ENCODE measurements at regions not wholly inside any gene's neighbourhood (a gene's known extent, or its start where the extent isn't known, plus 50 kb on each side); places are given as distances from the start of the nearest gene placed in this dataset.

GRCh38 chr2:14125624-14126293, 506.8 kb upstream of the LRATD1 start (continued):
- TF ChIP-seq CHD7 (IDR thresholded peaks at IDR 0.05; ENCODE audit: insufficient replicate concordance, low read length) (no peak), EP300 (IDR thresholded peaks at IDR 0.05; ENCODE audit: borderline replicate concordance in 1 of 2, low read depth in 2 of 2, low read length in 2 of 2) (no peak), TAF1 (IDR thresholded peaks at IDR 0.05; ENCODE audit: low read depth, low read length) (no peak), CTCF (IDR thresholded peaks at IDR 0.05; ENCODE audit: control extremely low read depth in 1 of 3, insufficient read depth in 1 of 3, low read depth in 1 of 3, low read length in 3 of 3) (no peak), POLR2AphosphoS5 (IDR thresholded peaks at IDR 0.05; ENCODE audit: low read depth, low read length) (no peak), POLR2A (IDR thresholded peaks at IDR 0.05; ENCODE audit: control extremely low read depth in 1 of 2, low read depth in 2 of 2, low read length in 2 of 2) (no peak), MAFK (IDR thresholded peaks at IDR 0.05; ENCODE audit: low read depth, low read length) (no peak), RAD21 (IDR thresholded peaks at IDR 0.05 in 1 of 2, conservative IDR thresholded peaks at IDR 0.05 in 1 of 2; ENCODE audit: low read depth in 2 of 2, low read length in 2 of 2) (no peak)

All from H1 (cell line).